SK-N-MC (cell line): ENCODE measurements at regions not wholly inside any gene's neighbourhood (a gene's known extent, or its start where the extent isn't known, plus 50 kb on each side); places are given as distances from the start of the nearest gene placed in this dataset.

Experiments used
- DNase-seq: peaks from one replicate; pipeline ENCODE4 v3.0.0-alpha.2; 2011; ENCODE audit warnings: low read depth, low spot score
- H3K27ac ChIP-seq: fragments of 200-600 bp; sonication (generic); 2 replicates; pipeline ENCODE4 v1.5.1; 2016; ENCODE audit warnings: mixed run types
- H3K36me3 ChIP-seq: fragments of 200-600 bp; sonication (generic); 2 replicates; pipeline ENCODE4 v1.6.1; 2017; ENCODE audit warnings: antibody characterized with exemption, low read length, mixed read lengths; ENCODE audit not compliant: insufficient read depth
- H3K4me3 ChIP-seq: fragments of 200-600 bp; sonication (generic); 2 replicates; pipeline ENCODE4 v1.5.1; 2016
- H3K9ac ChIP-seq: fragments of 200-600 bp; sonication (generic); 2 replicates; pipeline ENCODE4 v1.8.0; 2017; ENCODE audit warnings: mixed run types, mixed read lengths; ENCODE audit not compliant: insufficient read length
- H3K9me3 ChIP-seq: fragments of 200-600 bp; sonication (generic); 2 replicates; pipeline ENCODE4 v1.6.1; 2017; ENCODE audit warnings: low read depth, mild to moderate bottlenecking, antibody characterized with exemption, low read length, moderate library complexity, mixed read lengths
- EZH2 ChIP-seq: fragments of 200-600 bp; sonication (generic); IDR thresholded peaks from one replicate; pipeline ENCODE4 v1.6.1; 2017; ENCODE audit warnings: antibody characterized with exemption
- FOXP2 ChIP-seq: optimal IDR thresholded peaks from 2 replicates; pipeline ENCODE3; 2011; ENCODE audit warnings: mild to moderate bottlenecking, moderate library complexity; ENCODE audit not compliant: insufficient read depth; ENCODE audit errors: extremely low read length, control extremely low read depth
- POLR2AphosphoS5 ChIP-seq: IDR thresholded peaks from 2 replicates; pipeline ENCODE4 v1.6.1; 2012; ENCODE audit warnings: mild to moderate bottlenecking, low read depth, low read length, borderline replicate concordance

DNA sequence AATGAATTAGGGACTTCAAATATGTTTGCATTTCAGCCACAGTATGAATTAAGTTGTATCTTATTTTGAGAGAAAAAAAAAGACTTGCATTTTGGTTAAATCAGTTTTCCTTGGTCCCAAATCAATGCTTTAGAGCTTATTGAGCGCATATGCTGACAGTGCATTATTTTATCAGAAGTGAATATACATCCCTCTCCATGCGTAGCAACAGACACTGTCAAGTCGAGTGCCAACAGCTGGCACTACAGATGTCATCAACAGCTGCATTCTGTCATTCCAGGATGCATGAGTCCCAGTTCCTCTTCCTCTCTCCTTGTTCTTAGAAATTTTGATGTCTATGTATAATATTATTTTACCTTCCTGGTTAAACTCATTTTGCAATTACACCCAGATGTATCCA, 156.1 kb upstream of the FOXB1 start:
- H3K9ac ChIP-seq, result no peak overlapping the region
- DNase-seq, result no peak
- no peak overlapping the region for H3K27ac ChIP-seq
- H3K36me3 ChIP-seq, result no peaks in the 10 kb centered on the region
- no peaks in the 10 kb centered on the region for H3K9me3 ChIP-seq
- no peak for TF ChIP-seq EZH2
- H3K4me3 ChIP-seq, result no peak overlapping the region

DNA sequence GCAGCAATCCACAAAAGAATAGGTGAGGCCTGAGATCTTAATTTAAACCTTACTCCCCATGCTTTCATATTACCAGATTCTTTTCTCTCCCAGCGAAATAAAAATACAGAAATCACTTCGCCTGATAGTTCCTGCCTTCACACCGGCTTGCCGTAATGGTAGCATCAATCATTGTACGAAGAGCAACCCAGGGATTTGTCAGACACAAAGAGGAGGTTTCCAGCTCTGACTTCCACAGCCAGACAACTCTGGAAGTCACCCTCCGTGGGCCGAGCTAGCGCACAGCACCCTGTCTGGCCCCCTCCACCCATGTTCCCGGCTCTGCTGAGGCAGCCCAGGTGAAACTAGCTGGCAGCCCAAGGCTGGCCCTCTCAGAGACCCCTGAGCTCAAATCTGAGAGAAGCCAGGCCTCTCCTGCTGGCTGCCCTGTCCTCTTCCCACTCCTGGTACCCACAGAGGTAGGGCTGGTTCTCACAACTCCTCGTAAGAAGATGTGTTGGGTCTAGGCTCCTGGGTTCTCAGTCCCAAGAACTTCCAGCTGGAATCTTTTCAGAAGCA, 156.9 kb upstream of the BNIP2 start:
- DNase-seq, result no peak
- Histone ChIP-seq H3K9ac (no peak overlapping the region), H3K36me3 (no peaks in the 10 kb centered on the region), H3K4me3 (no peak overlapping the region), H3K27ac (no peak overlapping the region), H3K9me3 (no peaks in the 10 kb centered on the region)
- TF ChIP-seq POLR2AphosphoS5, result no peak
- TF ChIP-seq FOXP2, result no peak
- no peak for TF ChIP-seq EZH2

DNA sequence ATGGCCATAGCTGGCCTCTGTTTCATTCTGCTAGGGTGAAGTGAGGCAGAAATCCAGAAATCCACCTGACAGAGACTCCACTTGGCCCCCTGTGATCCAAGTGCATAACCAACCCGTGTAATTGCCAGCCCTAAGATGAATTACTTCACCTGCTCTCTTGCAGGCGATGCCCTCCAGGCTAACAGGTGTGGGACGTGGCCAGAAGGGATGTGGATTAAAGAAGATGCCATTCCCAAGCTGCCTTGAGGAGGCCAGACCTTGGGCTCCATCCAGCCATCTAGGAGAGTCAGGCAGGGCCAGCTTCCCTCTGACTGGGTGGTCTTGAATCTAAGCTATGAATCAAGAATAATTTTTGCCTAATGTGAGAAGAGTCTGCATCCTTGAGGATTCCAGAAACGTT, 154.5 kb upstream of the BNIP2 start:
- H3K9me3 ChIP-seq, result no peaks in the 10 kb centered on the region
- no peak overlapping the region for H3K27ac ChIP-seq
- H3K9ac ChIP-seq, result no peak overlapping the region
- no peak for TF ChIP-seq FOXP2
- no peaks in the 10 kb centered on the region for H3K36me3 ChIP-seq
- no peak overlapping the region for H3K4me3 ChIP-seq
- no peak for DNase-seq

DNA sequence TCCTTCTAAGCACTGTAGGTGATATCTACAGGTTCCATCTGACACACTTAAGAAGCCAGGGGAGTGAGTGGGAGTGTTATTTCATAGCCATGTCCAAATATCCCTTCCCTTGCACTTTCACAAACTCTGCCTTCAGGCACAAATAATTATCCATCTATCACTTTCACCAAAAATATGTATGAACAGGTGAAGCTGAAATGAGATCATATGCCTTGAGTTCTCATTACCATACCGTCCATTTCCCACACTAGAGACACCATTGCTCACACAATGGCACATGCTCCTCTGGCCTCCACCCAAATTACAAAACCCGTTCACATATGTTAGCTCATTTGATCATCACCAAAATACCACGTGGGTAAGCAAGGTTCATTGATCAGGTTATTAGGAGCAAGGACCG, 151.9 kb upstream of the BNIP2 start:
- Histone ChIP-seq H3K4me3 (no peak overlapping the region), H3K36me3 (no peaks in the 10 kb centered on the region), H3K9me3 (no peaks in the 10 kb centered on the region), H3K27ac (no peak overlapping the region), H3K9ac (no peak overlapping the region)
- TF ChIP-seq POLR2AphosphoS5 (no peak), FOXP2 (no peak), EZH2 (no peak)
- no peak for DNase-seq

DNA sequence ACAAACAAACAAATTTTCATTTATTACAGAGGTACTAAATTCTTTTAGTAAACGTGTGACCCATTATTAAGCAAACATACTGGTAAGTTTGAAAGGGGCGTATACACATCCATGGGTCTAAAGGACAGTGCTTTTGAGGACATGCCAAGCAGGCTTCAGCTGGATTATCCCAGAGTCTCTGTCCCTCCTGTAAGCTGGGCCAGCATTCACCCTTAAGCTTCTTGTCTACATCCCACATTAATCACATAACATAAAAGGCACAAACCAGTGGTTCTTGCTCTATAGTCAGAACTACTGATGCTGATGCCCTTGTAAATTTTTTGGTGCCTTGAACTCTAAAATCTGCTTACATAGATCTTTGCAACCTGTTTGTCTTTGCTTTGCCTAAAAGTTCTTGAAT, 150.8 kb upstream of the BNIP2 start:
- H3K36me3 ChIP-seq, result no peaks in the 10 kb centered on the region
- H3K27ac ChIP-seq, result no peak overlapping the region
- H3K4me3 ChIP-seq, result no peak overlapping the region
- H3K9ac ChIP-seq, result no peak overlapping the region
- no peaks in the 10 kb centered on the region for H3K9me3 ChIP-seq
- TF ChIP-seq POLR2AphosphoS5 (no peak), FOXP2 (no peak), EZH2 (no peak)
- no peak for DNase-seq

DNA sequence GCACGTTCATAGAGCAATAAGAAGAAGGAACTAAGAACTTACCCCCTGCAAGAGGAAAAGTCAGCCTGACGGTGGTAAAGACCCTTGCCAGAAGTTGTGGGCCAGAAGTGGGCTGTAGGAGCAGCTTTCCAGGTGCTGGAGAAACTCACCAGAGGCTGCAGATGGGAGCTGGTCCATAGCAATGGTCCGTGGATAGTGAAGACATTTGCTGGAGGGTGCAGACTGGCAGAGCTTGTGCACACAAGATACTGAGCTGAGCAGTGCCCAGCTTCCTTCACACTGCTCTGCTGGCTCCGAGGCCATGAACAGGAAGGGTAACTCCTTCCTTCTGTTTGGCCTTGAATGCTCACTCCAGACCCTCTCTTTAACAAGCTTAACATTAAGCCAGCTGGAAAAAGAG, 149.8 kb upstream of the BNIP2 start:
- no peak for DNase-seq
- TF ChIP-seq POLR2AphosphoS5 (no peak), FOXP2 (no peak), EZH2 (no peak)
- no peak overlapping the region for H3K4me3 ChIP-seq
- no peaks in the 10 kb centered on the region for H3K9me3 ChIP-seq
- no peaks in the 10 kb centered on the region for H3K36me3 ChIP-seq
- no peak overlapping the region for H3K9ac ChIP-seq
- no peak overlapping the region for H3K27ac ChIP-seq

DNA sequence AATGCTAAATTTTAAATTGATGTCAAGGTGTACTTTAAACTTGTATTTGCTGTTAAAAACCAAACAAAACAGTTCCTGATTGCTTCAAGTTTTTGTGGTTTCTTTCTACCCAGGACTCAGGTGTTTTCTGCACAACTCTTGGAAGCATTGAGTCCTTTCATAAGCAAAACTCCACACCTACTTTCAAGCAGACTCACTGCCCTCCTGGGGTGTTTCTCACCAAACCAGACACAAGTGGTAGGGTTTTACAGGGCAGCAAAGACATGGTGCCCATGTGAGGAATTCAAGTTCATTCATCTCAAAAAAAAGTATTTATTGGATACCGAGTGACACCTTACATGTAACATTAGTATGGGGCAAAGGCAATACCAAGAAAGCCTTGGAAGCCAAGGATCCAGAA, 146.7 kb upstream of the BNIP2 start:
- TF ChIP-seq POLR2AphosphoS5 (no peak), FOXP2 (no peak), EZH2 (no peak)
- DNase-seq, result no peak
- Histone ChIP-seq H3K4me3 (no peak overlapping the region), H3K9ac (no peak overlapping the region), H3K9me3 (no peaks in the 10 kb centered on the region), H3K27ac (no peak overlapping the region), H3K36me3 (no peaks in the 10 kb centered on the region)

DNA sequence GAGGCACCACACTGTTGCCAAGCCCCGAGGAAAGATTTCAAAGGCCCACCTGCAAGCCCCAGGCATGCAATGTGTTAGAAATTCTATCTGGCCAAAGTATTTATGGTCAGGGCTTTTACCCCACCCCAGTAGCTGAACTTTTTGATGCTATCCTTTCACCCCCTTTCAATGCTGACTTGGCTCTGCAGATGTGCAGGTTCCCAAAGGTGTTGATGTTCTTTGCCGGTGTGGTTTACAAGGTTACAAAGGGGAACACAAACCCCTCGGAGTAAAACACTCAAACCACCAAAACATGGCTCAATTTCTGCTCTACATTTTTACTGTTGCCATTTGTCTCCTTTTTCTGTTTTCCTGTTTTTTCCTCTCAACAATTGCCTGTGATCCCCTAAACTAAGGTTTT, 145.4 kb upstream of the BNIP2 start:
- no peaks in the 10 kb centered on the region for H3K36me3 ChIP-seq
- no peaks in the 10 kb centered on the region for H3K9me3 ChIP-seq
- DNase-seq, result no peak
- H3K4me3 ChIP-seq, result no peak overlapping the region
- no peak overlapping the region for H3K27ac ChIP-seq
- H3K9ac ChIP-seq, result no peak overlapping the region
- TF ChIP-seq FOXP2, result no peak
- TF ChIP-seq EZH2, result no peak
- no peak for TF ChIP-seq POLR2AphosphoS5

DNA sequence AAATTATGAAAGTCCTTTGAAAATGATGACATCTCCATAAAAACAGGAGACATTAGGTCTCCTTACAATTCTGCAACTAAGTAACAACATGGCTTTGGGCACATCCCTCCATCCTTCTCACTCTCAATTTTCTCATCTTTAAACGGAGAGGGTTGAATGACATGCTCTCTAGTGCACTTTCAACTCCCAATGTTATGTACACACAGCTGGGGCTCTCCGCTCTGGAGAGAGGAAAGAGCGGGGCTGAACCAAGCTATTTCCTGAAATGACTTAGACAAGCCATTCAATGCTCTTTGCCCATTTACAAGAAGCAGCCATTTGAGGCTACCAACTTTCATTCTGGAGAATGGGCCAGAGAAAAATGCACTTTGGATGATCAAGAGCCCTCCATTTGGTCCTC, 144.2 kb upstream of the BNIP2 start:
- no peak for DNase-seq
- Histone ChIP-seq H3K27ac (no peak overlapping the region), H3K9ac (no peak overlapping the region), H3K9me3 (no peaks in the 10 kb centered on the region), H3K36me3 (no peaks in the 10 kb centered on the region), H3K4me3 (no peak overlapping the region)
- TF ChIP-seq POLR2AphosphoS5, result no peak

DNA sequence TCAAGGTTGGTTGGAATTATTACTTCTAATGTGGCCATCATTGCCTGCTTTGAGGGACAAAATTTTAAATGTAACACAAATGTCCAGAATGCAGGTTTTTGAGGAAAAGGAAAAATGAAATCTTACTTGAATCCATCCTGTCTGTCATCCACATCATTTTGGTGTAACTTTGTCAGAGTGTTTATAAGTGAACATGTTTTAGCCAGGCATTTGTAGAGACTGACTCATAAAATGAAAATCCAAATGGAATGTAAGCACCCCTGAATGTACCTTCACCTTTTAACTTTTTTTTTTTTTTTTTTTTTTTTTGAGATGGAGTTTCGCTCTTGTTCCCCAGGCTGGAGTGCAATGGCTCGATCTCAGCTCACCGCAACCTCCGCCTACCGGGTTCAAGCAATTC, 141.8 kb upstream of the BNIP2 start:
- DNase-seq, result no peak
- H3K27ac ChIP-seq, result no peak overlapping the region
- no peaks in the 10 kb centered on the region for H3K9me3 ChIP-seq
- no peak for TF ChIP-seq FOXP2
- TF ChIP-seq EZH2, result no peak
- no peak for TF ChIP-seq POLR2AphosphoS5
- no peak overlapping the region for H3K4me3 ChIP-seq
- H3K36me3 ChIP-seq, result no peaks in the 10 kb centered on the region
- no peak overlapping the region for H3K9ac ChIP-seq
